A673 (cell line): ENCODE measurements at regions not wholly inside any gene's neighbourhood (a gene's known extent, or its start where the extent isn't known, plus 50 kb on each side); places are given as distances from the start of the nearest gene placed in this dataset.
A peak's percentile ranks its signal among the peaks of the same experiment; 100 is the strongest.

Source experiments
- BruUV-seq: library from RNA; stranded (reverse); fragments of 400-500 nt; replicated peaks from 2 replicates; lab custom pipeline; 2021; lab: Mats Ljungman, UMichigan
- CTCF ChIA-PET: fragments of 300-600 bp; sonication (Branson Sonifier 250); formaldehyde crosslinking; loops from one replicate; lab custom pipeline; 2022; ENCODE audit warnings: antibody characterized with exemption; lab: Charles Lee
- POLR2A ChIA-PET: fragments of 300-600 bp; sonication (Branson Sonifier 250); formaldehyde crosslinking; loops from one replicate; lab custom pipeline; 2022; ENCODE audit warnings: antibody characterized with exemption; ENCODE audit not compliant: low non-redundant PET; lab: Charles Lee
- DNase-seq: peaks from one replicate; pipeline ENCODE4 v3.0.0-alpha.2; 2015; ENCODE audit warnings: low spot score
- H3K27ac ChIP-seq: fragments of 200-600 bp; sonication (generic); 2 replicates; pipeline ENCODE4 v1.5.1; 2016; ENCODE audit warnings: mixed run types, low read depth, mild to moderate bottlenecking, mixed read lengths, antibody characterized with exemption, low read length; ENCODE audit not compliant: poor library complexity, severe bottlenecking
- H3K27me3 ChIP-seq: fragments of 200-600 bp; sonication (generic); replicated peaks from 2 replicates; pipeline ENCODE4 v1.6.1; 2017; ENCODE audit warnings: mixed run types, low read depth, mild to moderate bottlenecking, mixed read lengths, antibody characterized with exemption, low read length; ENCODE audit not compliant: insufficient read depth, poor library complexity
- H3K36me3 ChIP-seq: fragments of 200-600 bp; sonication (generic); 2 replicates; pipeline ENCODE4 v1.6.1; 2016; ENCODE audit warnings: mixed run types, mild to moderate bottlenecking, mixed read lengths, antibody characterized with exemption, low read length; ENCODE audit not compliant: insufficient read depth, poor library complexity, severe bottlenecking
- H3K4me1 ChIP-seq: fragments of 200-600 bp; sonication (generic); 2 replicates; pipeline ENCODE4 v1.6.1; 2017; ENCODE audit warnings: mixed run types, mild to moderate bottlenecking, mixed read lengths, antibody characterized with exemption, low read length; ENCODE audit not compliant: insufficient read depth, poor library complexity, severe bottlenecking
- H3K4me3 ChIP-seq: fragments of 200-600 bp; sonication (generic); 2 replicates; pipeline ENCODE4 v1.5.1; 2016; ENCODE audit warnings: low read depth, mixed run types, mild to moderate bottlenecking, mixed read lengths, low read length; ENCODE audit not compliant: poor library complexity, severe bottlenecking
- H3K9me3 ChIP-seq: fragments of 200-600 bp; sonication (generic); 2 replicates; pipeline ENCODE4 v1.6.1; 2016; ENCODE audit warnings: mixed run types, low read depth, mild to moderate bottlenecking, mixed read lengths, antibody characterized with exemption, low read length; ENCODE audit not compliant: poor library complexity, severe bottlenecking
- CTCF ChIP-seq: fragments of 300-800, 200-600 bp; sonication (generic); conservative IDR thresholded peaks from 2 replicates; pipeline ENCODE4 v1.5.1; 2017; ENCODE audit warnings: low read depth, mild to moderate bottlenecking, antibody characterized with exemption, low read length, moderate library complexity, mixed read lengths
- EZH2 ChIP-seq: fragments of 200-600 bp; sonication (generic); IDR thresholded peaks from 2 replicates; pipeline ENCODE4 v1.6.1; 2017; ENCODE audit warnings: borderline replicate concordance, low read depth, mild to moderate bottlenecking, mixed read lengths, antibody characterized with exemption, low read length; ENCODE audit not compliant: poor library complexity, severe bottlenecking
- intact Hi-C: fragments of 100-400 bp; cut with micrococcal nuclease; formaldehyde crosslinking; loops from one replicate; pipeline ENCODE4 v1.10.0; 2022; ENCODE audit not compliant: unreplicated experiment

- intact Hi-C loops: loop anchor here (2.0 to 10.0 kb wide), 2 partner anchors 19 to 197 kb away; no protein-coding TSS in a partner anchor
- BruUV-seq: no TSS peak
- H3K4me3 ChIP-seq: no peak overlapping the region
- H3K27me3 ChIP-seq: no peaks in the 10 kb centered on the region
- DNase-seq: peak; percentile 24
- no peaks in the 10 kb centered on the region for H3K36me3 ChIP-seq
- H3K4me1 ChIP-seq: peaks cover 37% of the 10 kb centered on the region
- ChIA-PET CTCF (no interaction called here), POLR2A (no interaction called here)
- H3K27ac ChIP-seq: no peak overlapping the region
- H3K9me3 ChIP-seq: no peaks in the 10 kb centered on the region
- TF ChIP-seq CTCF: no peak
- TF ChIP-seq EZH2: no peak
Measured at GRCh38 chr6:167697316-167697715, 129.4 kb upstream of the AFDN start.

- BruUV-seq: no TSS peak
- intact Hi-C loops: loop anchor here (2.0 to 10.0 kb wide), 2 partner anchors 84 to 196 kb away; no protein-coding TSS in a partner anchor
- Histone ChIP-seq H3K9me3 (no peaks in the 10 kb centered on the region), H3K4me1 (peaks cover 37% of the 10 kb centered on the region), H3K27ac (peak overlapping the region; percentile 88), H3K27me3 (no peaks in the 10 kb centered on the region), H3K4me3 (no peak overlapping the region), H3K36me3 (no peaks in the 10 kb centered on the region)
- ChIA-PET CTCF (no interaction called here), POLR2A (no interaction called here)
- DNase-seq: peak; percentile 77
- no peak for TF ChIP-seq CTCF
- TF ChIP-seq EZH2: no peak
Measured at GRCh38 chr6:167698540-167698939, 128.2 kb upstream of the AFDN start.

GRCh38 chr6:167699141-167699931 is 127.4 kb upstream of the AFDN start:
- TF ChIP-seq CTCF (no peak), EZH2 (no peak)
- CTCF ChIA-PET: interaction anchor here (0.5 kb wide), 1 partner anchor 201 kb away, joined by 4 read pairs; no protein-coding TSS in a partner anchor
- no TSS peak for BruUV-seq

More at GRCh38 chr6:167699141-167699931, 127.4 kb upstream of the AFDN start:
- peaks cover 37% of the 10 kb centered on the region for H3K4me1 ChIP-seq
- peak overlapping the region; percentile 19 for H3K4me3 ChIP-seq
- peak; percentile 97 for DNase-seq
- no peaks in the 10 kb centered on the region for H3K9me3 ChIP-seq
- no peaks in the 10 kb centered on the region for H3K36me3 ChIP-seq
- POLR2A ChIA-PET: no interaction called here
- H3K27me3 ChIP-seq: no peaks in the 10 kb centered on the region
- intact Hi-C loops: loop anchor here (2.0 to 10.0 kb wide), 2 partner anchors 83 to 195 kb away; no protein-coding TSS in a partner anchor
- H3K27ac ChIP-seq: peak overlapping the region; percentile 88
